Activated naive CD4-positive, alpha-beta T cell treated with anti-CD3 and anti-CD28 coated beads, Interleukin-2, amount 50 U/mL, for 16 hours (primary cell): ENCODE measurements at regions not wholly inside any gene's neighbourhood (a gene's known extent, or its start where the extent isn't known, plus 50 kb on each side); places are given as distances from the start of the nearest gene placed in this dataset.

Experiments
- DNase-seq: peaks from one replicate; pipeline ENCODE4 v3.0.0-alpha.2; 2020

DNA sequence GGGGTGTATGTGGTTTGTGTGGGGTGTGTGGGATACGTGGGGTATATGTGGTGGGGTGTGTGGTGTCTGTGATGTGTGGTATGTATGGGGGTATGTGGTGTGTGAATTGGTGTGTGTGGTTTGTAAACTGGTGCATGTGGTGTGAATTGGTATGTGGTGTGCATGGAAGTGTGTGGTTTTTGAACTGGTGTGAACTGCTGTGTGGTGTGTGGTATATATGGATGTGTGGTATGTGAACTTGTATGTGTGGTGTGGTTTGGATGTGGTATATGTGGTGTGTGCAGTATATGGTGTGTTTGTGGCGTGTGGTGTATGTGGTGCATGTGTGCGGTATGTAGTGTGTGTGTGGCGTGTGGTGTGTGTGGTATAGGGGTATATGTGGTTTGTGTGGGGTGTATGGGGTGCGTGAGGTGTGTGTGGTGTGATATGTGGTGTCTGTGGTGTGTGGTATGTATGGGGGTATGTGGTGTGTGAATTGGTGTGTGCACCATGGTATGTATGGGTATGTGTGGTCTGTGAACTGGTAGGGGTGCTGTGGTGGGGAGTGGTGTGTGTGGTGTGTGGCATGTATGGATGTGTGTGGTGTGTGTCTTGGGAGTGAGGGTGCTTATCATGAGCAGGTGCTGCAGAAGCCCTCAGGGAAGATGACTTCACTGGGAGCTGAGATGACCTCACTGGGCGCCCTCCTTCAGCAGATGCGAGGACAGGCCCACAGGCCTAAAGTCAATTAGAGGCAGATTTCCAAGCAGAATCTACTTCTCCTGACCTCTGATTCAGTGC lies 209.6 kb upstream of the TNP1 start:
- no peak for DNase-seq

DNA sequence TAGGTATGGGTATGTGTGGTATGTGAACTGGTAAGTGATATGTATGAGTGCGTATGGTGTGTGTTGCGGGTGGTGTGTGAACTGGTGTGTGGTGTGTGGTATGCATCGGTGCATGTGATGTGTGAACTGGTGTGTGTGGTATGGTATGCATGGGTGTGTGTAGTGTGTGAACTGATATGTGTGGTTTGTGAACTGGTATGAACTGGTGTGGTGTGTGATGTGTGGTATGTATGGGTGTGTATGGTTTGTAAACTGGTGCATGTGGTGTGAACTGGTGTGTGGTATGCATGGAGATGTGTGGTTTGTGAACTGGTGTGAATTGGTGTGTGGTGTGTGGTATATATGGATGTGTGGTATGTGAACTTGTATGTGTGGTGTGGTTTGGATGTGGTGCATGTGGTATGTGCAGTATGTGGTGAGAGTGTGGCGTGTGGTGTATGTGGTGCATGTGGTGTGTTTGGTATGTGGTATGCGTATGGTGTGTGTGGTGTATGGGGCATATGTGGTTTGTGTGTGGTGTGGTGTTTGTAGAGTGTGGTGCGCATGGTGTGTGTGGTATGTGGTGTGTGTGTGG lies 208.9 kb upstream of the TNP1 start:
- DNase-seq: no peak

DNA sequence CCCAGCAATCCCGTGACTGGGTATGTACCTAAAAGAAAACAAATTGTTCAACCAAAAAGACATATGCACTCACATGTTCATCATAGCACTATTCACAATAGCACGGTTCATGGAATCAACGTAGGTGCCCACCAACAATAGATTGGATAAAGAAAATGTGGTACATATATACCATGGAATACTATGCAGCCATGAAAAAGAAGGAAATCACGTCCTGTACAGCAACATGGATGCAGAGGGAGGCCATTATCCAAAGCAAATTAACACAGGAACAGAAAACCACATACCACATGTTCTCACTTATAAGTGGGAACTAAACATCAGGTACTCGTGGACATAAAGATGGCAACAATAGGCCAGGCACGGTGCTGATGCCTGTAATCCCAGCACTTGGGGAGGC lies 207.9 kb upstream of the TNP1 start:
- DNase-seq: no peak

DNA sequence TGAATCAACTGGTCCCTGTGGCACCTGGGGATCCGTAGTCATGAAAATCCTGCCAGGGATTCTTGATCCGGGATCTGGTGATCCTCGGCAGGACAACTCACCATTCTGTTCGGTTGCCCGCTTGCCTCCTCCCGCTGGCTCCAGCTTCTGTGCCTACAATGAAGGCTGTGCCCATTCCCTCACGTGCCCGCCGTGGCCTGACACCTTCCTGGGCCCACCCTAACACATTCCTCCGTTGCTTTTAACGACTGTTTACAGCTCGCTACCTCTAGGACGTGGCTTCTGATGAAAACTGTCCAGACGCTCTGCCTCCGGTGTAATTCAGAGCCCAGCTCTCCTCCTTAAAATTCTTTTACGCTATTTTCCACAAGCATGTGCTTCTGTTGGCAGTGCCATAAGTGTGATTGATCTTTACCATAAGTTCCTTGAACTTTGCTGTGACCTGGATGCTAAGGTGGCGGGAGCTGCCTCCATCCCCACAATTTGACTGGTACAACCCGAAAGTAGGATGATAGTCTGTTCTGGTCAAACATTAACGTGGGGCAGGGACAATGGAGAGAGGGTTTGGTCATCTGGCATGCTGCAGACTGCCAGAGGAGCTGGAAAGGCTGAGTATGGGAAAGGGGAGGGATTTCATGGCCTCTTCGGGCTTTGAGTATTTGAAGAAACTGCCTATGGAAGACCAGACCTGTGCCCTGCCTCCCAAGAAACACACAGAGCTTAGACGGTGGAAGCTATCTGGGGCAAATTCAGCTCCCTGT lies 206.8 kb upstream of the TNP1 start:
- no peak for DNase-seq

DNA sequence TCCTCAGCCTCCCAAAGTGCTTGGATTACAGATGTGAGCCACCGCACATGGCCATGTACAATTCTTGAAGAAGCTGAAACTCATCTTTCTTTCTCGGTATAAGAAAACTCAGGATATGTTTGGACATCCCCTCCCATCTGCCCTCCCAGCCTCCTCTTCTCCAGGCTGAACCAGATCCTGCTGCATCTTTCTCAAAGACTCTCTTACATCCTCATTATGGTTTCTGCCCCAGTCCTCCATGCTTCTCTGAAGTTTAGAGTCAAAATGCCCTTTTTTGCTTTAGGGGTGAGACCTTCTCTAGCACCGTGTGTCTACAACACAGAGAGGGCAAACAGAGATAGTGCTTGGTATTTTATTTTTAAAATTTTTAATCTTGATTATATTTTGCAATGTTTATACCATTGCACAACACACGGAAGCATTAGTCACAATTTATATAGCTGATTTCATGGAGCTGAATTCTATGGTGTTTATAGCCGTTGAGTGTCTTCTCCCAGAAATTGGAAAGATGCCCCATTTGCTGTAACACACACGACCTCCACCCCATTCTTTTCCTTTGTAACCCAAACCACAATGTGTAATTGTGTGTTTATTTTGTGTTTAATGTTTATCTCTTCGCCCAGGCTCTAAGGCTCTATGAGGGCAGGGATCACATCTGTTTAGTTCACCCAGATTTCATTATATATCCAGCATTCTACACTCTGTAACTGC lies 206.0 kb upstream of the TNP1 start:
- DNase-seq: no peak

DNA sequence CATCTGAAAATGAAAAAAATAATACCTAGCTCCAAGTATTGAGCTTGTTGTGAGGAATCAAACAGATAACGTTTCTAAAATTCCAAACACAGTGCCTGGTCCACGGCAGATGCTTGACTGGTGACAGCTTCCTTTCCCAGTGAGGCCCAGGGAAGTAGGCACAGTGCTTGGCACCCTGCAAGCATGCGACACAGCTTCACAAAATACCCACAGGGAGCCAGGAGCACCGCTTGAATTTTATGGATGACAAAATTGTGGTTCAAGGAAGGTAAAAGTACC lies 205.1 kb upstream of the TNP1 start:
- no peak for DNase-seq

DNA sequence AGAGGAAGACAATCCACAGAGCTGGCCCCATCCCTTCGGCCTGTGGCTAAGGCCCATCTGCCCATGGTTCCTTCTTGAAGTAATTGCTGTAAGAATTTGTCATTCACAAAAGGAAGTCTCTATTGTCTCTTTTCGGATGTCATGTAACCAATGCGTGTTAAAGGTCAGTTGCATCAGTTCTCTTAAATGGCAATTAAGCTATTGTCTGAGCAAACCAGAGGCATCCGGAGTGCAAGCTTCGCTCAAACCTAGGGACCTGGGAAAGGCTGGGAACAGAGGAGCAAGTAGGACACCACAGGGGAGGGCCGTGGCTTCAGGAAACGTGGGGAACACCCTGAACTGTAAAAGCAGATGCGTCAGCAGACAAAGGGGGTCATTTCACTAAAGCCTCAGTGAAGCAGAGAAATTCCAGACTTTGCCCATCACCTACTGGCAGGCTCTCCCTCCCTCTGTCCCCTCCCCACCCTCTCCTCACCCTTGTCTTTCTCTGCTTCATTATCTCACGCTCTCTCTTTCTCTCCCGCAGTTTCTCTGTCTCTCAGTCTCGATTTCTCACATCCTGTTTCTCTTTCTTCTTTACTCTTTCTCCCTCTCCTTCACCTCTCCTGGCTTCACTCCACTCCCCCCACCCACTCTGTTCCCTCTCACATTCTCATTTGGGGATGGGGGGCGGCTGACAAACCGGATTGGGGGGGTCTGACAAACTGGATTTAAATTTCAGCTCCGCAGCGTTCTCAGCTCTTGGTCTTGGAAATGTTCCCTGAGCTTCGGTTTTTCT lies 204.6 kb upstream of the TNP1 start:
- no peak for DNase-seq

DNA sequence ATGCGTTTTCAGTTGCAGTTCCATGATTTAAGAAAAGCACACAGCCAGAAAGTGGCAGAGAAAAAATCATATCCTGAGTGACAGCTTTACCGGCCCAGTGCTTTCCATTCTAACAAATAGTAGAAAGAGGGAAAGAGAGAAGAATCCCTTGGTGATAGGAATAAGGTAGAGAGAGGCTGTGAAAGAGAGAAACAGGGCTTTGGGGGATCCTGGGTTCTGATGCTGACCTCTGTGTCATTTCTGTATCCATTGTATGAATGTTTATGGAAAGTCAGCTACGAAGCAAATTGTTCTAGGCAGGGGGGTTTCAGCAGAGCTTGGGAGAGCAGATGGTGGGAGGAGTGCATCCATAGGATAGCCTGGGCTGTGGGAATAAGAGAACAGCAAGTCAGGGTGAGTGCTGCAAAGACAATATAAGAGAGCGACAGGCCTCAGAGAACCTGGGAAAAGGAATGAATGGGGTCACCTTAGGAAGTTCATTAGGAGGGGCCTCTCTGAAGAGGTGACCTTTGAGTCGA lies 203.4 kb upstream of the TNP1 start:
- DNase-seq: no peak

DNA sequence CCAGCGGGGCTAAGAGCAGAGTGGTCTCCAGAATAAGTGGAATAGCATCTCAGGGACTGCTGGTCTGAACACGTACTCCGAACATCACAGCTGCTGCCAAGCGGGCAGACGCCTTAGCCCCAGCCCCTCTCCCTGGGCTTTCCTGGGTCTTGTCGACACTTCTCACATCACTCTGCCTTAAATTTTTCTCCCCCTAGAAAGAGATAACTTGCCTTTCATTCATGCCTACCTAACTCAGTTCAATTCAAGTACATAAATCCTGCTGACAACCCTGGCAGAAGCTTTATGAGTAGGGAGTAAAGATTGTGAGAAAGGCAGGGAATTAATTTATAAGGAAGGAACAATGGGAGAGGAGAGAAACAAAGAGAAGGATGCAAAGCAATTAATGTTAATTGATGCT lies 202.9 kb upstream of the TNP1 start:
- DNase-seq: no peak

DNA sequence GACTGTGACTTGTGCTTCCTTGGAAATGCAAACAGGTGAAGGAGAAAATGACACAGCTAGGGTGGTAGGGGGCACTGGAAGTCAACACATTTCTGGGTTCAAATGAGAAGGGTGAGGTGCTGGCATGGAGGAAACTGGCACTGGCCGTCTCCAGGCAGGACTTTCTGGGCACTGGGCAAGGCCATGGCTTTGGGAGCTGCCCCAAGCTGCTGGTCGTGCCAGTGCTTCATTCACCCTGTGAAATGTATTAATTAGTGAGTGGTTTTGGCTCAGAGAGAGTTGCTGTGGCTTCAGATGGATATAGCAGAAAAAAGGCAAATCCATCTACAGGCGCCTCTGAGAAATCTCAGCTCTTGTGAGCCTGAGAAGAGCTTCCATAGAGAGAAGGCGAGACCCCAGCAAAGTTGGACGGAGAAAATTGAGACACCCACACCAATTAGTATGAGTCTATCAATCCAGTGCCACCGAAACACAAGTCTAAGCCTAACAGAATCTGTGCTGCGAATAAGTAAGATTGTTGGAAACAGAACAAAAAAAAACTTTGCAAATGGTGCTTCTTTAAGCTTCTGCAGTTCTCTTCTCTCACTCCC lies 202.1 kb upstream of the TNP1 start:
- DNase-seq: no peak

DNA sequence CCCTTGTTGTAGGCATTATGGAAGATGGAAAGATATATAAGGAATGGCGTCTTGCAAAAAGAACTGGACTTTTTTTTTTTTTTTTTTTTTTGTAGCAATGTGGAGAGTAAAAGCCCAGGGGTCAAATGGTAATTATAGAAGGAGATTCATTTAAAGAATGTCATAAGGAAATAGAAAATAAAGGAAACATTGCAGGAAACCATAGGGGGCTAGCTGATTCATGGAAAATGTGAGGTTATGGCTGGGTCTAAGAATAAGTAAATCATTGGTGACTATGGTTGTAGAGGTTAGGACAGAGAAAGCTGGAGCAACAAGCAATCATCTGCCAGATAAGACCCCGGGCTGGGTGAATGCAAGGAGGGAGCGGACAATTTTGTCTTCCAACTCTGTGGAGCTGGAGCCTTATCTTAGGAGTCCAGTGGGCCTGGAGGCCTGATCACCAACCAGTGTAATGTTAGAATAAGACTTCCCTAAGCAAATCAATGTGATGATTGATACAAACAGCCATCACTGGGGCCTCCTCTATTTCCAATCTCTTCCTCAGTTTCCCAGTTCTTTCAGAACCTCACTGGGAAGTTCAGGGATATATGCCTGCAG lies 201.2 kb upstream of the TNP1 start:
- DNase-seq: no peak

DNA sequence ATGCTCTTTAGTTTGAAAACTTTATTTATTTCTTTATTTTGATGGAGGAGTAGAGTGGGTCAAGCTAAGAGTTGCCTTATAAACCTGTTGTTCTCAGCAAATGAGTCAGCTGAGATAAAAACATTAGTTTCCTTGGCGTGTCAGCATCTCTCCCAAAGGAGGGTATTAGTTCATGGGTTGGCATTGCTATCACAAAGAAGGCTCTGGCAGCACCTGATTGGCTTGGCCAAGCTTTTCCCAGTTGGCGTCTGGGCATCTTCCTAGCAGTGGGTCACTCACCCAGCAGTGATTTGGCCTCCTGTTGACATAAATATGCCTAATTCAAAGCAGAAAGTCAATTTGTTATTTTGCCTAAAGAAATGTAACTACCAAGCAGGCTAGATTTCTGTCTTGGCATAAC lies 200.7 kb upstream of the TNP1 start:
- DNase-seq: no peak

DNA sequence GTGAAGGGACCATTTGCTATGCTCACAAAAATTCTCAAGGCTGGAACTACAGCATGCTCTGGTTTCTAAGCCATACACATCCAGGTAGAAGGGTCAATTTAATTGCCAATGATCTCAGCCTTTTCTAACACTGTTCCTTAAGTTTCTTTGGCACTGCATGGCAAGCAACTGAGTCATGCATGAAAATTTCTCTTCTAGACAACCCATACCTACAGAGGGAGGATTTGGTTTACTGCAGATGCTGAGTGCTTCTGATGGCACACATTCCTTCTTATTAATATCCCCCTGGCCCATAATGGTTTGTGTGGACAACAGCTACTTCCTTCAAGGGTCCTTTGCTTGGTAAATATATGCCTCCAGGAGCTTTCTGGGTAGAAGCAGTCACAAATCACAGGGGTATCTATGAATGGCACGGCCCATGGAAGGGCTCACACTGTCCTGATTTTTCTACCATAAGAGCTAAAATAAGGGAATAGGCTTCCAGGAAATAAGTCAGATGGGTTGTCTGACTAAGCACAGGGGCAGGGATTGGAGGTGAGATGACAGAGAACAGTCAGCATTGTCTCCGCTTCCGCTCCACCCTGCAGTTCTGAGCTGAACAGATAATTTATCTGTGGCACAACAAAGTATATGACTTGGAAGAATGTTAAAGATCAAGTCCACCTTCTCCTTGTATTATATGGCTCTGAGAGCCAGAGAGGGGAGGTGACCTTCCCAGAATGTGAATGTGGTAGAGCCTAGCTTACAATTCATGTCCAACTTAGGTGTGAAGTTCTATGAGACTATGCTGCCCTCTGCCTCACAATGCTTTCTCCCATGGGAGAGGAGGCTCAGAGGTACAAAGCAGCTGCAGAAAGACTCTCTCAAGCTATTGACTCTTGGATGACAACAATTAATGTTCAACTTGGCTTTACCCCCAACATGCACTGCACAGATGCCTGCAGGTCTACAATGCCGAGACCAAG lies 199.2 kb upstream of the TNP1 start:
- DNase-seq: no peak

DNA sequence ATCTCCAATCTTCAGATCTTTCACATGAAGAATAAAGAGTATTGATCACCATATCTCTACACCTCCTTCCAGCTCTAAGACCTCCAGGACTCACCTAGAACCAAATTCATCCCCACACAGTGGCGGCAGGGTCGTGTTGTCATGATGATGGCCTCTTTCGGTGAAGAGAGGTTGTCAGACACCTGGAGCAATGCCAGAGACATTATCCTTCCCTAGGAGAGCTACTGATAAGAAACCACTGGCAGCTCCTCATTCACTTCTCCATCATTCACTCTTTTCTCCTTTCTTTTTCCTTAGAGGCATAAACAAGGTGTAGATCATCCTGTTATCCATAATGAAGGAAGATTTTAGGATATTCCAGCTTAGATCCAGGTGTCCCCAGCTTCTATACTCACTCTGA lies 197.9 kb upstream of the TNP1 start:
- no peak for DNase-seq

DNA sequence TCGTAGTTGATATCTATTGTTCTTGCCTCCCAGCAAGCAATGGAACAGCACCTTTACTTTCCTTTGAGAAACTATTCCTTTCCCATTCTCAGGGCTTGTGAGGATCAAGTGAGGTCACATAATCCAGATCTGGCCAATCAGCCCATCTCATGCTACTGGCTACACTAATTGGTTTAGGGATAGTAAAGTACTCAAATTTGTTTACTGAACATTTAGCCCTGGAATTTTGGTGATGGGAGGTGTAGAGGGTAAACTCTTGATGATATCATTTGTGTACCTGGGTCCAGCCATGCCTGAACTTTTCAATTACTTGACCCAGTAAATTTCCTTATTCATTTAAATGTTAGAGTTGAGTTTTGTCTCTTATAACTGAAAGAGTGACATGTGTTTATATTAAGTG lies 195.8 kb upstream of the TNP1 start:
- no peak for DNase-seq

DNA sequence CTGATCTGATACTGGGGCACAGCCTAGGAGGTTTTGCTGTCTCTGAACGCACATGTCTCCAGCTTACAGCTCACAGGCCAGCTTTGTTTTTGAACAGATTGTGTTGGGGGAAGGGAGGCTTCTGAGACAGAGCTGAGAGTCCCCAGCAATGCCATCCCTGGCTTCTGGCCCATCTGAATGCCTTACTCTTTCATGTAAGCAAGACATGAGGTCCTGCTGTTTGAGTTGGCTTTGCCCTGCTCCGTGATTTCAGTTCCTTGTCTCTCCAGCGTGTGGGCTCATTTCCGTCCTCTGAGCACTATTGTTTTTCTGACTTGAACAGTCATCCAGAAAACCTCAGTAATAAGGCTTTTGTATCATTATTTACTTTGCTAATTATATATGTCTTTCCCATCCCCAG lies 194.9 kb upstream of the TNP1 start:
- no peak for DNase-seq

DNA sequence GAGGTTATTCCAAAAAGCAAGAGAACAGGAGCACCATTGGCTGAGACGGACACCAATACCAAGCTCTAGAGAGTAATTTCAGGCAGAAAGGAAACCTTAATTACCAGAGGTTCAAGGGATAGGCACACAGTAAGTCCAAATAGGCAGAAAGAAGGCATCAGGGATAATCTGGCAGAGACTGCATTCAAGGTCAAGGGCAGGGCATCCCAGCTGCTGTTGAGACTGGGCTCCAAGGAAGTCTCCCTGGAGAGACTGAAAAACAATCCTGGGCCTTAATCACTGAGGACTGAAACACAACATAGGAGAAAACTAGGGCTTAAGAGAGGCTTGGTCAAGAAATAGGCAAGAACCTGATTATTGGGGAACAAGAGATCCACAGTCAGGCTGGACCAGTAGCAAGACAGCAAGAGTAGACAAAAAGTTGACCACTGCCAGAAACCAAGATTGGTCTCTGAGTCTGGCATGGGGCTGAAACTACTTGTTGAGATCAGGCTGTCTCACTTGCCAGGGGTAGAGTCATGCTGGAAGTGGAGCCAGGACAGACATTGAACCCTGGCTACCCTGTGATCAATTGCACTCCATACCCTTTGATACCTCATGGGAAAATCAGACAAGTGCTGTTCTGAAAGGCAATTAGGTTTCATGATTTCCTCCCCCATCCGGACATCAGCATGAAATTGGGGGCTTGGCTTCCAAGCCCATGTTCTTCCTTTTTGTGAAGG lies 193.2 kb upstream of the TNP1 start:
- no peak for DNase-seq

DNA sequence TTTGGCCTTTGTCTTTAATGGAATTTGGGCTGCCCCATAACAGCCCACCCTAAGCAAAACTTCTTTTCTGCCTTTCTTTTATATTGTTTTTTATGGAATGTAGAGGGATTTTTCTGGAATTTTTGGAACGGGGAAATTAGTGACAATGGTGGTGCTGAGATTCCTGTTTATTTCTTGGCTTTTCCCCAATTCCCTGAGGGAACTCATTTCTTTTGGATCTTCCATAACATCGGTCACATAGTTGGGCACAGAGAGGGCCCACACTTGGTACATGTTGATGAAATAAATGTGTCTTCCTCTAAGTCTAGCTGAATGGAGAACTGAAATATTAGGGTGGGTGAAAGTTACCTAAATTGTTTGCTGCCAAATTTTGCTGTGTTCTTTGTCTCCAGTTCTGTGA lies 191.6 kb upstream of the TNP1 start:
- DNase-seq: no peak

DNA sequence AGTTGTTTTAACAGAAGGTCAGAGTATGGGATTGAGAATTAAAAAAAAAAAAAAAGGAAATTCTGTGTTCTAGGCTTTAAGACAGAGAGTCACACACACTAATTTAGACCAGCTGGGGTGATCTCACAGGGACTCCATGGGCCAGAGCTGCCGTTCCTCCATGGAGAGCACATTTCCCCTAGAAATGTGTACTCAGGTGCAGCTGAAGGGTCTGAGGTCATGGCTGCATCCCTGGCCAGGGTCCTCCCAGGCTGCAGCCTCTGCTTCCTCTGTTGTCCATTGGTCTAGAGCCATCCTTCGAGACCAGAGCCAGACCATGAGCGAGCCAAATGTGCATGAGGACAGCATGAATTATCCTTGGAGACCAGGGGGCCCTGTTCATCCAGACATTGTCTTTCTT lies 190.1 kb upstream of the TNP1 start:
- no peak for DNase-seq

DNA sequence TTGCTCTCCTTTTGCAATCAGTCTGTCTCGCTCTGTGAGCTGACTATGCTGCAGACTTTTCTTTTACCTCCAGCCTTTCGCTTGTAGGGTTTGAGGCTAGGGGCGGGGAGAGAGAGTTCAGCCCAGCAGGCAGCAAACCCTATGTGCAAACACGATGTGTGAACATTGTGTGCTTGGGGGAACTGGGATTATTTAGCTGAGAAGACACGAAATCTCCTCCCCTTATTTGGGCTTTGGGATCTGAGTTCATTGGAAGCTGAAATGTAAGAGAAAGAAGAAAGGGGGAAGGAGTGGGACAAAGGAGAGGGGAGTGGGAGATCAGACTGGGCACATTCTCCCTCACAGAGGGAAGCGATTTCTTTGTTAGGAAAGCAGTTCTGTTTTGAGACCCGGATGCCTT lies 189.6 kb upstream of the TNP1 start:
- no peak for DNase-seq
